ENCODE measurements at regions not wholly inside any gene's neighbourhood (a gene's known extent, or its start where the extent isn't known, plus 50 kb on each side); places are given as distances from the start of the nearest gene placed in this dataset.
"Not testable (repeated sequence)": the region's sequence is repeated elsewhere in the genome, so short reads cannot be mapped to it uniquely, and the experiment has no call there.

DNA sequence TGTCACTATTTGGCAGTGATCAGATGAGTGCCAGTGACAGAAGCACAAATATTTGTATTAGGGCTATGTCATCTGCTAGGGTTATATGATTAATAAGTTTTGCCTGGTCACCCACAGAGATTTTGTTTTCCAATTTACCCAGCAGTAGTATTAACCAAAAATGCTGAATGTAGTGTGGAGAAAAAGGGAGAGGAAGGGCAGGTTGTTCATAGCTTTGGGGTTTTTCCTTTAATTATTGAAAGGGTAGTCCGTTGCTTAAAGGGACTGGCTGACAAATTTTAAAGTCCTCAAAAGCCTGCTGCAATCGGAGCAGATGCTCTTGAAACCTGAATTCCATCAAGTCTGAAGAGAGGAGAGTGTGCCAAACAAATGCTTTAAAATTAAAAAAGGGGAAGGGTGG, 237.9 kb upstream of the CCDC196 start:
- DNase-seq = no peak

DNA sequence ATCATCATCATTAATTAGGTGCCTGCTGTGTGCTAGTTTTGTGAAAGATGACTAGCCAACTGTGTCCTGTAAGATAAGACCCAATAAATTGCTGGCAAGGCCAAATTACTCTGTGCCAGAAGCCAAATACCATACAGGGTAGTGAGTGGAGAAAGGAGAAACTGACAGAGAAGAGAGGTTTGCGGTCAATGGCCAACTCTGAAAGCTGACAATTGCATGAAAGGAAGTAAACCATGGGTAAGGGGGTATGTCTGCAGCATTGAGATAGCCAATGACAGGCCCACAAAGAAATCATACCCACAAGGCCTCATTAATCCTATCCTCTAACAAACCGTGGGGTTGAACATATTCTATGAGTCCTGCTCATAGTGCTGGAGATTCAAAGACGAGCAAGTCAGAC, 236.6 kb upstream of the CCDC196 start:
- DNase-seq = no peak

DNA sequence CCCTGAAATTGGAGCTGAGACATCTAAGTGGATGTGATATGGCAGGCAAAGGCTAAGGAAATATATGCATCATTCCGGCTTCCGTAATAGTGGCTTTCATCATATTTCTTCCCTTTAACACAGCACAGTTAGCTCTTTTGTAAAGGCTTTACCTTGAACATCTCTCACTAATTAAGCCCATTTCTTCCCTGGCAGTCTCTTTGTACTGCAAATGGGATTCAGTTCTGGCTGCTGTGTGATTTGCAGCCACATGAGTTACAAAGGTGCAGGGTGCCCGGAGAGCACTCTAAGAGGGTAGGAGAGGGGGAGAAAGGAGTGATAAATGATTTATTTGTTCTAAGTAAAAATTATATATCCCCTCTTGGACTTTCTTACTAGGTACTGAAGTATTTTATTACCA, 232.1 kb upstream of the CCDC196 start:
- DNase-seq = no peak

DNA sequence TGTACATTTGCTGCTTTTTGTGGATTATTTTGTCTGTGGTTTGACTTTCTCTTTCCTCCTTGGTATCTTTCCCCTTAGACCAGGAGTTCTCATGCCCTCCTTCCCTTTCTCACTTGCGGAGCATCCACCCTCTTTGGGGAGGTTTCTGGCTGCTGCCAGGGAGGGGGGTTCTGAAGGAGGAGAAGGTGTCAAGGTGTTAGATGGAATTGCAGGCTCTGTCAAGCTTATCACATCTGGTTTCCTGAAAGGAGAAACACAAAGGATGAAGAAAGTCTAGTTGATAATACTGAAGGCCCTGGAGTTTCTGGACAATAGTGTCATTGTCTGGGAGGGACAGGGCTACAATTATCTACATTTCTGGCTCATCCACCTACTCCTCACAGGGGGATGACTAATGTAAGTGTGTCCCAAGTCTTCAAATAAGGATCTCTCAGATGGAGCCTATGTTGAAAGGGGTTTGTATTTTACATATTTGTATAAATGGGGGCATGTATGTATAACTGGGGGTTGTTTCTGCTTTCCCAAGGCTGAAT, 217.3 kb upstream of the CCDC196 start:
- DNase-seq = no peak

DNA sequence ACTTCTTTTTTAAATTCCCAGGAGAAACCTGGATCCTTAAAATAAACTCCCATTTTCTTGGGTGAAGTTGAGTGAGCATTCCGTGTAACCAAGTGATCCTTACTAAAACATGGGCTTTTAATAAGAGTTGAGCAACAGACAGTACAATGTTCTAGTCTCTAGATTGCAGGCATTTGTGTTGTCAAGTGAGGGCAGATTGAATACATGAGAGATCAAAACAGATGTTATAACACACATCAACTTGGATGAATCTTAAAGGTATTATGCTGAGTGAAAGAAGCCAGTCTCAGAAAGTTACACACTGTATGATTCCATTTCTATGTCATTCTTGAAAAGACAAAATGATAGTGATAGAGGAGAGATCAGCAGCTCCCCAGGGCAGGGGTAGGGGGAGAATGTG, 213.9 kb upstream of the CCDC196 start:
- no peak for DNase-seq

DNA sequence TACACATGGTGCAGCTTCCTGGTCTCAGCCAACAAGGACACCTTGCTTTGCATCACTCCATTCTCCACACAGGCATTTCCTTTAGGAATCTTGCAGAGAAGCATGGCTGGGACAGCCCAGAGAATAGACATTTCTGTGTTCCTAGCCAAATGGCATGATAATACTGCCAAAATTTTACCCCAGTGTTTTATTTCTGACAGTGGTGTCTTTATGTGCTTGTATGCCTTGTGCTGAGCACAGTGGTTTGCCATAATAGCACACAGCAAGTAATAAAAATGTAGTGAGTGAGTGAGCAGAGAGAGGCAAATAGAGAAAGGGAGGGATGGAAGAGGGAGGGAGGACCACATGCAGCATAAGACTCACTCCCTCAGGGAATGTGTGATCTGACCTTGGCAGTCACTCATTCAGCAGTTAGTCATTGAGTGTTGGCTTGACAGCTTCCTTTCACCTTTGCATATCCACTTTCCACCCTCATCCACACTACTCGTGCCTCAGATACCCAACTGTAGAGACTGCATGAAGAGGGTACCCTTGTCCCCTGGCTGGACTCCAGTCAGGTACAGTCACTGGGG, 212.8 kb upstream of the CCDC196 start:
- DNase-seq = peak in 2 of 56 donors; percentile 3

DNA sequence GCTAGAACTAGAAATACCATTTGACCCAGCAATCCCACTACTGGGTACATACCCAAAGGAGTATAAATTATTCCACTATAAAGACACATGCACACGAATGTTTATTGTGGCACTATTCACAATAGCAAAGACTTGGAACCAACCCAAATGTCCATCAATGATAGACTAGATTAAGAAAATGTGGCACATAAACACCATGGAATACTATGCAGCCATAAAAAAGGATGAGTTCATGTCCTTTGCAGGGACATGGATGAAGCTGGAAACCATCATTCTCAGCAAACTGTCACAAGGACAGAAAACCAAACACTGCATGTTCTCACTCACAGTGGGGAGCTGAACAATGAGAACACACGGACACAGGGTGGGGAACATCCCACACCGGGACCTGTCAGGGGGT, 207.8 kb upstream of the CCDC196 start:
- DNase-seq = not testable (repeated sequence)

DNA sequence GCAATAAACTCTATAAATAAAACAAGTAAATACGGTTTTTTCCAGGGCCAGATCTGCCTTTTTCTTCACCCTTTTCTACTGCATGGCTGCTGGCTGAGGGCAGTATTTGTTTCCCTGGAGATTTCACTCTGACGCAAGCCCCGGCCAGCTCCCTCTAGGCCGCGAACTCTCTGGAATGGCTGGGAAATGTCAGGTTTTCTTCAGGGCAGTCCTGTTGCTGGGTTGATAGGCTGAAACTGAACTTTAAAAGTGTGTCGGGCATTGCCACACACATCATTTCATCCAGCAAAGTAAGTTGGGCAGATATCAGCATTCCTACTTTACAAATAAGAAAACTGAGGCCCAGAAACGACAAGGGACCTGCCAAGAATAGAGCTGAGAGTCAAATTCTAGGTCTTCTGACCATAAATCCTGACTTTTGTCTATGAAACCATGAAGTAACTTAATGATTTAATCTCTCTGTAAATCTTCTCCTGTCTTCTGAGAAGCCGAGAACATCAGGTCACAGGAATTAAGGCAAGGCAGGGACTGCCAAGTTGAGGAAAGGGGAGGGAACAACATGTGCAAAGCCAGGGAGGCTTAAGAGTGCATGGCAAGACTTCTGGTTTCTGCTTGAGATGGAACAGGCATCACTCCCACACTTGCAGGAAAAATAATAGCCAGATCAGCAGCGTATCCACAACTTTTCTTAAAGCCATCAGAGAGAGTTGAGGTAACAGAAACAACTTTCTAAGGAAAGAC, 205.0 kb upstream of the CCDC196 start:
- peak in 23 of 56 donors; percentile 0 to 41 (median 4) for DNase-seq

DNA sequence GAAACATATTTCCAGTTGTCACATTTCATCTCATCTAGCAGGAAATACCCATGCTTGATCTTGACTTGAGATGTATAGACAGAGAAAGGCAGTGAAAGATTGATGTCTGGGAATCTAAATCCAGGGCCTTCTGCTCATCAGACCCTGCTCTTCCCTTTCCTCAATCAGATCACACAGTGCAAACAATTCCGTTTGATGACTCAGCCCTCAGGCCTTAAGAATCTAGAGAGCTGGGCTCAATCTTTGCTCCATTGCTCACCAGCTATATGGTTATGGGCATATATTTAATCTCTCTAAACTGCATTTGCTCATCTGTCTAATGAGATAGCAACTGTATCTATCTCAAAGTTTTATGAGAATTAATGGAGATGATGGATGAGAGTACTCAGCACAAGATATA, 201.8 kb upstream of the CCDC196 start:
- DNase-seq = no peak

DNA sequence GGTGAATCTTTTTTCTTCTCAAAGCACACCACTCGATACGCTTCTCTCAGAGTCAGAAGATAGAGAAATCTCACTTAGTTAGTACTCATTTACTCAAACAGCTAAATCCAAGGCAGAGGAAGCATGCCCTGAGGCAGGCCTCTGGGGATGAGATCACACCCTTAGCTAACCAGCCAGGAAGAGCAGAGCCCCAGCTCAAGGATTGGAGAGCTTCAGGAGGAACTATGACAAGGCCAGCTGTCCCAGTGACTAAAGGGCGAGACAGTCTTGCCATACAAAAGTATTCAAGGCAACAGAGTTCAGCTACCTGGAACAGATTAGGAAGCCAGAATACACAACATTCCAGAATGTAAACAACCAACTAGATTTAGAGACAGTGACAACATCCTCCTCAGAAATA, 197.7 kb upstream of the CCDC196 start:
- DNase-seq = no peak

DNA sequence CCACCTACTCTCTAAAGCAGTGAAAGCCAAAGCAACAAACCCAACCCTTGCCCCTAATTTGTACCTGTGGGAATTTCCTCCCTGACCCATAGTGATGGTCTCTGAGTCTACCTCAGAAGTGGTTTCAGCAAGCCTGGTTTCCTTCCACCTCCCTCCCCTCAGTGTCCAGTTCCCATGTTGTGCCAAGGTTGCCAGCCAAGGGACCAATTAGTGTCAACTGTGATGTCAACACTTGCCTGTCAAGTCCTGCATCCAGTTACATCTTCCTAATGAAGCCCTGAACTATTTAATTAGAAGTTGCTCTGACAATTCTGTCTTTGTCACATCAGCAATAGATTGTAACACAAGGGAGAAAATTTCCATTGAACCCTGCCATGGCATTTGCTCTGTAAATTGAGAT, 194.4 kb upstream of the CCDC196 start:
- no peak for DNase-seq

DNA sequence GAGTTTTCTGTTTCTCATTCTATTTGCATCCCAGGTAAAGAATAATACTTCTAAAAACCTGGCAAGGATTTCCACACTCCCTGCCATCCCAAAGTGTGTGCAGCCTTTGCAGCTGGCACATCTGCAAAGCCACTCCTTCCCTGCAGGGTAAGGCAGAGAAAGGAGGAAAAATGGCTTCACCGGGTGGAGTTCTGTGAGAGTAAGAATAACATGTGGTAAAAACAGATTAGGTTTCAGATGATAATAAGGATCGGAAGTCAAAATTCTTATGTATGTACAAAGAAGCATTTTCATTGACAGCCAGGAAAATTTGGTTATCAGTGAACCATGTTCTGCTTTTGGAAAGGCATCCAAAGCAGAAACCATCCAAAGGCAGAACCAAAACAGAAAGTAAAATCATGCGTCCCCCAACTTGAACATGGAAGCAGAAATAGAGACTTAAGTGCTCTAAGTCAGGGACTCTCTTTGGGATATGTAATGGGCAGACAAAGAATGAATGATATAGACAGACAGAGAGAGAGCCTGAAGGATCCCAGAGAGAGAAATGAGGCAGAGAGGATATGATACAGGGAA, 192.6 kb upstream of the CCDC196 start:
- DNase-seq = no peak

DNA sequence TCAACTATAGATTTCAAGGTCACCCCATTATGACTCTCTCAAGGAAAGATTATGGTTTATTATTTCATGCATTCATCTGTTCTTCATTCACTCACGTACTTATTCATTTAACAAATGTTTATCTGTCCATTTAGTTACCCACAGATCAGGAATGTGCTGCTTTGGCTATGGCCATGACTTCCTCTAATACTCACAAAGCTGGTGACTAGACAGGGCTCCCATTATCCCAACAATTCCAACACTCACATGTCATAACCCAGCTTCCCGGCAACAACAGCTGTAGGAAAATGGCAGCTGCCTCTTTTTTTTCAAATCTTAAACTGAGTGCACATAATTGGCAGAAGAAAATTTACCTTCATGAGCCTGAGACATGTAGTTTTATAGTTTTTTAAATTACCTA, 190.8 kb upstream of the CCDC196 start:
- DNase-seq = no peak

DNA sequence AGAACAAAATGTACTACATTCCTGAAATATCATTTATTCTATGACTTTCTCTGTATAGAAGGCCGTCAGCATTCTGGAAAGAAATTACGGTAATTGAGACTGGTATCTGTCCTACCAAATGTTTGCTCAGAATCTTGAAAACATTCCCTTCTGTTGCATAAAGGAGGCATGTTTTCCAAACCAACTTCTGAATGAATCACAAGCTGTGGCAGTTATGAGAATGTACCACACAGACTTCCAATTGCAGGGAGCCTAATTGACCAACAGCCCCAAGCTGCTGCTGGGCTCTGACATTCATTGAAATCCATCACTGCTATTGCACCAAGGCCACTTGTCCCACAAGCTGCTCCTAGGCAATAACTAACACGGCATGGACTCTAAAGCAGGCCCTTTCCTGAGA, 185.3 kb upstream of the CCDC196 start:
- DNase-seq = no peak

DNA sequence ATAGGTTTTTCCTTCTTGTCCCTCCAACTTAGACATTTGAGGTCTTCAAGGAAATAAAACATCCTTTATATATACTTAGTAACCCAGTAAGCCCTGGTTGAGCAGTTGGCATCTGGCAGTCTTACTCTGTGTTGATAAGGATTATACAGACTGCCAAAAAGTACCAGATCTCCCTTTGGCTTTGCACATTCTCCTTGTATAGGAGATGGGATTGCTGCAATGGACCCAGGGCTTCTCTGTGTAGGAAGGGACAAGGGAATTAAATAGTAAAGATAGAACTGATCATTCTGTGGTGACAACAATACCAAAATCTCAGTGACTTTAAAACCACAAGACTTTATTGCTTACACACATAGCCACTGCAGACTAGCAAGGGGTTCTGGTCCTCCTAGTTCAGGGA, 180.1 kb upstream of the CCDC196 start:
- DNase-seq = no peak

DNA sequence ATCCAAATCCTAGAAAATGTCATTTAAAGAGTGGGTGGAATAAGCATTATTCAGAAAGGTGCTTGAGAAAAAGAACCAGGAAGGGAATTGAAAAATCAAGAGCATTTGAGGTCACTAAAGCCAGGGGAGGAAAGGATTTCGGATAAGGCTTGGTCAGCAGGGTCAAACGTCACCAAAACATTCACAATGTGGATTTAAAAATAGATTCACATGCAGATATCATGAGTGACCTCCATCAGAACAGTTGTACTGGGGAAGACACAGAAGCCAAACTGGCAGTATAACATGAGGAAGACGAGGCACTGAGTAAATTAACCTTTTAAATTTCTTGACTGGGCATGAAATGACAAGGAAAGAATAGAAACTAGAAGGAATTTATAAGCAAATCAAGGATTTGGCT, 175.1 kb upstream of the CCDC196 start:
- DNase-seq = no peak

DNA sequence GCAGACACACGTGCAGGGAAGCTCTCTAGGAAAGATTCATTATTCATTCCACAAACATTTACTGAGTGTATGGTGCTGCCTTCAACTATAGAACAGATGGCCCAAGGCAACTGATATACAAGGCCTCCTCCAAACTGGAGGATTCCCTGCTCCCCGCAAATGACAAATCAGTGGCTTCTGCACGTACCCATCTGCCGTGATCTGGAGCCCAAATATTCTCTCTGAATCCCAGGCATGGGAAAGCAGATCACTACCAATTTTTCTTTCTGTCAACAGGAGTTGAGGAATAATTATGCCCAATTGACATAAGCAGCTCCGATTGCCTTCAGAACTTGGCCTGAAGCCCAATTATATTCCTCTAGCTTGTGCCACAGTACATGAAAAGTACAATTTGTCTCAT, 174.2 kb upstream of the CCDC196 start:
- DNase-seq = peak in 16 of 56 donors; percentile 1 to 35 (median 10)

DNA sequence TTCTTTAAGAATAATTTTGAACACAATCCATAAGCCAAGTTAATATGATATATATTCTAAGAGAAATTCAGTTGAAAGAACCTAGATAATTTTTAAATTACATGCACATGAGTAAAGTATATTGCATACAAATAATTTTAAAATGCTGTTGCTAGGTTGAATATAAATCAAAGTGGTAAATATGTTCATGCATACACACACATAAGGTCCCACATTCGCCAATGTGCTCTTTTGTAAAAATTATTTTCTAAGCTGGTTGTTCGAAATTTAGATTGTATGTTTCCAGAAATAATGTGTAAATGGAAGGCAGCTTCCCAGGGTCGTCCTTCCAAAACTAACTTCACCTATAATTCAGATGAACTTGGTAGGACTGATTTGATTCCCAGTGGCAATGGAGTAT, 173.7 kb upstream of the CCDC196 start:
- DNase-seq = no peak

DNA sequence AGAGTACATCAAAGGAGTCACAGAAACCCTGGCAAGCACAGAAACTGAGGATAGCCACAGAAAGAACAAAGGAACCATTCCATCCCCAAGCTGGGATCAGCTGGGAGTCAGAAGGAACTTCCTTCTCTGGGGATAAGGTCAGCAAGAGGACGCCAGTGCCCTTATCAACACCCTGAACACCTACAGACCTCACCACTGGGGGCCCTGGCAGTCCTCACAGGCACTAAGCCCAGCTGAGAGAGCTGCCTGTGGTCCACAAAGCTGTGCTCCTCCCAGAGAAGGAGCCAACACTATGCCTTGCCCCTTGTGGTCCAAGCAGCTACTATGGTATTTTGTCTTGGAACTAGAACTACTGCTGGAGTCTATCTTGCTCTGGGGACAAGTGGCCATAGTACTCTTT, 171.1 kb upstream of the CCDC196 start:
- DNase-seq = no peak

DNA sequence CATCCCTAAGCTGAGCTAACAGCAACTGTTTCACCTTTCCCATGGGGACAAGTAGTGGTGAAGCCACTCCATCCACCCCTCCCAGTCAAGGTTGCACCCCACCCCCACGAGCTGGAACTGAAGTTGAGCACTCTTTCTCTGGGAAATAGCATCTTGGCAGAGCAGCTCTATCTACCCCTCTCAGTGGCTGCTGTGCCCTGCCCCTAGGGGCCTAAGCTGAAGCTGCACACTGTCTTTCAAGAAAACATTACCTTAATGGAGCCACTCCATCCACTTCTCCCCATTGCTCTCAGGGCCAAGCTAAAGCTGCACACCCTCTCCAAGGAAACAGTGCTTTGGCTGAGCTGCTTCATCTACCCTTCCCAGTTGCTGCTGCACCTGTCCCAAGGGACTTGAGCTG, 170.6 kb upstream of the CCDC196 start:
- no peak for DNase-seq

DNA sequence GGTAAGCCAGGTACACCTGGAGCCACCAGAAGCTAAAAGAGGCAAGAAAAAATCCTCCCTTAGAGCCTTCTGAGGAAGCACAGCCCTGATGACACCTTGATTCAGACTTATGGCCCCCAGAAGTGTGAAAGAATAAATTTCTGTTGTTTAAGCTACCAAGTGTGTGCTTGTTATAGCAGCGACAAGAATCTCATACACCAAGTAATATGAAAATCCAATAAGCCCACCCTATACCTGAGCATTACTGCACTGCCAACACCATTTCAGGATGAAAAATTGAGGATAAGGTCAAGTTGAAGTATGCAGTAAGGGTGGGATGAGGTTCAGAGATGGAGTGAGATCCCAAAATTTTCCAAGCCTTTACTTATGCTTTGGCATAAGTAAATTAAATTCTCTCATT, 163.6 kb upstream of the CCDC196 start:
- no peak for DNase-seq

DNA sequence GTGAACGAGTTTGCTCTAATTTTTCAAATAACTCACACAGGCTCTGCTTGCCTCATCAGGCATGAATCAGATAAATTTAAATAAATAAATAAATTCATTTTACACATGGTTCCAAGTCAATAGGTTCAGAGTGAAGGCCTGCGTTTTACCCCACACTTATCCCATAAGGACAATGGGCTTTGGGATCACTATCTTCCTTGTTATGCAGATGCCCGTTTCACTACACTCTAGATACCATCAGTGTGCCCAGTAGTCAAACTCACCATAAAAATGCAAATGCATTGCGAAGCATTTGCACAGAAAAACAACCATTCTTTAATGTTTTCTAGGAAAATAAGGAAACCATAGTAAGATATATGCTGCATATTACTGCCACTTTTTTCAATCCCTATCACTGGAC, 155.9 kb upstream of the CCDC196 start:
- DNase-seq = no peak

DNA sequence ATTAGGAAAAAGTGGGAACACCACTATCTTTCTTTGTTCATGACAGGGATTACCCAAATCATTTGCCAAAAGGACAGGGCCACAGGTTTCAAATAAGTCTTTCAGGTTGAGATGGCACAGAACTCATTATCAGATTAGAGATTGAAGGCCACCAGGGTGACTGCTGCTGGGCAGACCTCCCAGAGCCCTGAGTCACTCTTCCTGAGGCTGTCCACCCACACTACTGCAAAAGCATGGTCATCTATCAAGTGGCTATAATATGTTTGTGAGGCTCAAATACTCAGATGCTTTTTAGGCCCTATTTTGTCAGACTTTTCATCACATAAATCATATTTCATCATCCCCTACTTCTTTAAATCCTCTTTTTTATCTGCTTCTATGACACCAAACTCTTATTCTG, 155.3 kb upstream of the CCDC196 start:
- DNase-seq = no peak

Data from amygdala (tissue), 56 donors.